HUDEP-2 (cell line): ENCODE measurements at regions not wholly inside any gene's neighbourhood (a gene's known extent, or its start where the extent isn't known, plus 50 kb on each side); places are given as distances from the start of the nearest gene placed in this dataset.

Source experiments
- DNase-seq, 76 experiments: peaks; one replicate each; lab custom pipeline; 2025; ENCODE audit not compliant: unreplicated experiment in 76 of 76; lab: John Stamatoyannopoulos, UW

- DNase-seq, result no peak
These were observed 298.4 kb downstream of the SMOC2 start for GRCh38 chr6:168739381-168739780.

GRCh38 chr6:168737481-168737880 is 296.5 kb downstream of the SMOC2 start:
- no peak for DNase-seq

GRCh38 chr6:168737014-168737413 is 296.0 kb downstream of the SMOC2 start:
- no peak for DNase-seq

- no peak for DNase-seq
These were observed 295.1 kb downstream of the SMOC2 start for GRCh38 chr6:168736039-168736438.

GRCh38 chr6:168735268-168735949 is 294.4 kb downstream of the SMOC2 start:
- no peak for DNase-seq

- DNase-seq, result no peak
These were observed 293.5 kb downstream of the SMOC2 start for GRCh38 chr6:168734523-168734922.

GRCh38 chr6:168732676-168733075 is 291.7 kb downstream of the SMOC2 start:
- no peak for DNase-seq

GRCh38 chr6:168730931-168731716 is 290.1 kb downstream of the SMOC2 start:
- DNase-seq, result no peak

- no peak for DNase-seq
These were observed 287.1 kb downstream of the SMOC2 start for GRCh38 chr6:168728056-168728455.

- no peak for DNase-seq
These were observed 285.4 kb downstream of the SMOC2 start for GRCh38 chr6:168726312-168726856.

- no peak for DNase-seq
These were observed 284.8 kb downstream of the SMOC2 start for GRCh38 chr6:168725802-168726201.

- DNase-seq, result no peak
These were observed 283.9 kb downstream of the SMOC2 start for GRCh38 chr6:168724669-168725570.

GRCh38 chr6:168724033-168724432 is 283.0 kb downstream of the SMOC2 start:
- DNase-seq, result no peak

GRCh38 chr6:168722397-168722796 is 281.4 kb downstream of the SMOC2 start:
- DNase-seq, result no peak

GRCh38 chr6:168721571-168721970 is 280.6 kb downstream of the SMOC2 start:
- DNase-seq, result no peak

GRCh38 chr6:168719901-168720300 is 278.9 kb downstream of the SMOC2 start:
- DNase-seq, result no peak

GRCh38 chr6:168718821-168719475 is 278.0 kb downstream of the SMOC2 start:
- no peak for DNase-seq
